Stimulated activated CD8-positive, alpha-beta memory T cell treated with anti-CD3 and anti-CD28 coated beads, Interleukin-7, amount 100 ng/mL, for 1 hour (primary cell): ENCODE measurements at regions not wholly inside any gene's neighbourhood (a gene's known extent, or its start where the extent isn't known, plus 50 kb on each side); places are given as distances from the start of the nearest gene placed in this dataset.

Experiments
- DNase-seq, 2 donors: peaks; one replicate each; pipeline ENCODE4 v3.0.0-alpha.2; 2020; ENCODE audit warnings: low read depth in 2 of 2

DNA sequence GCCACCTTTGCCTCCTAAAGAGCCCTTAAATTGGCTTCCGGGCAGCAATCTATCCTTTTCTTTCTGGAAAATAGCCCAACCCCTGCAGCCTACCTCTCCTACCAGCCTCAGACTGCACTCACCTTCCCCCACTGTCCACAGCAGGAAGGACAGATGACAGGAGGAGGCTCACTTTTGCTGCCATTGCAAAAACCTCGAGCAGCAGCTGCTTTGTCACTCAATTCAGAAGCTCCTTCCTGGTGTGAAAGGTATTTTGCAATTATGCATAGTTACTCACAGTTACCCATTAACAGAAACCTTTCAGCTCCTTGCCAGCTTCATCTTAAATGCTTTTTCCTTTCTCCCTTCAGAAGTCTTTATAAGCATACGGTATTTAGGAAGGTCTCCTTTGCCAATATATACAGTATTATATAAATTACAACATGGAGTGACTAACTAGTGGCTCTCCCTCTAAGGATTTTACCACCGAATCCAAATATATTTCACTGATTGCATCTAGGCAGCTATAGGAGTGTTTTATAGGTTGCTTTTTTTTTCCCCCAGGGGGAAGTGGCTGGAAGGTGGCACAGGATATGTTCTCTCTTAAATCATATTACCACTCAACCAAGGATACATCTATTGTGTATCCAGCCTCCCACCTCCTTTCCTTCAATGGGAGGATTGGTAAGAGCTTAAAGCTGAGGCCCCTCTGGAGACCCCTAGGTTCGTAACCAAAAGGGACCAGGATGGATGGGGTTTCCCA lies 142.1 kb upstream of the IPO9 start:
- DNase-seq: no peak

DNA sequence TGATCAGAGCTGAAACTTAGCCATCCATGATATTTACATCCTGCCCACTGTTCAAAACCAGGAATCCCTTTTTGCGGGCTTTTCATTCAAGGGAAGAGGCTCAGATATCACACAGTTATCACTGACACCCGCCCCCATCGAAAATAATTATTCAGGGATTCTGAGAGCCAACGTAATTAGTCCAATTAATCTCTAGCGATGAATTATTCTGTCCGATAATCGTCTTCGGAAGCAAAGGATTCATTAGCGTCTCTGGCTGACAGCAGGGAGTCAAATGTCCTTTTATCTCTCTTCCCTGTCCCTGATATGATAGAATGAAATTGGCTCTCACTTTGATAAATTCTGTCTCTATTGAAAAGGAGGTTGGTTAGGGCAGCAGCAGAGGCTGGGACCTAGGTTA lies 140.4 kb upstream of the IPO9 start:
- DNase-seq: no peak

DNA sequence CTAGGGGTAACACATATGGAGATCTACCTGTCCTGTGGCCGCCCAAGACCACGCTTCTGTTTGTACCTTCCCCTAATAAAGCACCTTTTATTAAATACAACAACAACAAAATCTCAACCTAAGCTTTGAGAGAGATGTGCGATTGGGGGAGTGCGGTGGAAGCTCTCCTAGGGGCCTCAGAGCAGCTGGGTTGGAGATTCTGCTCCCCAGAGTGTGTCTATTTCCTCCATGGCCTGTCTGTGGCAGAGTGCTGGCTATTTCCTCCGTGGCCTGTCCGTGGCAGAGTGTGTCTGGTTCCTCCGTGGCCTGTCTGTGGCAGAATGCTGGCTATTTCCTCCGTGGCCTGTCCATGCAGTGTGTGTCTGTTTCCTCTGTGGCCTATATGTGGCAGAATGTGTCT lies 139.3 kb upstream of the IPO9 start:
- no peak for DNase-seq

DNA sequence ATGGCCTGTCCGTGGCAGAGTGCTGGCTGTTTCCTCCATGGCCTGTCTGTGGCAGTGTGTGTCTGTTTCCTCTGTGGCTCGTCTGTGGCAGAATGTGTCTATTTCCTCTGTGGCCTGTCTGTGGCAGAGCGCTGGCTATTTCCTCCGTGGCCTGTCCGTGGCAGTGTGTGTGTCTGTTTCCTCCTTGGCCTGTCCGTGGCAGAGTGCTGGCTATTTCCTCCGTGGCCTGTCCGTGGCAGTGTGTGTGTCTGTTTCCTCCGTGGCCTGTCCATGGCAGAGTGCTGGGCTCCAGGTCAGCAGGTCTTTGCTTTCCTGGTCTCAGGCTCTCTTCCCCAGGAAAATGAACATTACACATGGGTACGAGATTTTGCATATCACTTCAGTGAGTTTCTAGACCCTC lies 138.4 kb upstream of the IPO9 start:
- no peak for DNase-seq

DNA sequence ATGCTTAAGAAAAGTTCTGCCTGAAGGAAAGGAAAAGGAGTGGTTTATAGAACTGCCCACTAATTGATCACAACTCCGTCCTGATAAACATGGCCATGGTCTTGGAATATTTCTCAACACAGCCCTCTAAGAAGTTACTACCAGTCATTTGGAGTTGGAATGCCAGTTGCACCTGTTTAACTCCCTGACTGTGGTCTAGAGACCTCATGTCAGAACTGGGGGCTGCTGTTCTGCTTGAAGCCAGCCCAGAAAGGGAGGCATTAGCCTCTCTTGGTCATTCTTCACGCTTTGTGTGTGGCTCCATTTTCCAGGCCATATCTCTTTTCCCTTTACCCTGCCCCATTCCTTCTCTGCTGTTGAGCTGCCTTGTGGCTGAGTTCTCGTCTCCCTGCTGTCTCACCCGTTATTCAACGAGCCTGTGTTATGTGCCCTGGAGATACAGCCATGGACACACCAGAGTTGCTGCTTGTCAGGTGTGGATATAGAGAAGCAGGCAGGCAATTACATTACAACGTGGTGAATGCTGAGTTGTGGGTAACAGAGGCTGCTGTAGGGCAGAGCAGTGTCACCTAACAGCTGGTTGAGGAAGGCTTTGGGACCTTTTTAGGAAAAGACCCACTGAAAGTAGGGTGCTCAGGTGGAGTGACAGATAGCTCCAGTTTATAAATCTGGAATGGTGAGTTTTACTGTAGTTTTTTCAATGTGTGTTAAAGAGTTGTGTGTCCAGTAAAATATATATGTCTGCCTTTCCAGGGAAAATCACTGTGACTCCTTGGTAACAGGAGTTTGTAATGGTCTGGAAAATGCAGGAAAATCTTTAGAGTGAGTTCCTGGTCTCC lies 137.0 kb upstream of the IPO9 start:
- DNase-seq: no peak

DNA sequence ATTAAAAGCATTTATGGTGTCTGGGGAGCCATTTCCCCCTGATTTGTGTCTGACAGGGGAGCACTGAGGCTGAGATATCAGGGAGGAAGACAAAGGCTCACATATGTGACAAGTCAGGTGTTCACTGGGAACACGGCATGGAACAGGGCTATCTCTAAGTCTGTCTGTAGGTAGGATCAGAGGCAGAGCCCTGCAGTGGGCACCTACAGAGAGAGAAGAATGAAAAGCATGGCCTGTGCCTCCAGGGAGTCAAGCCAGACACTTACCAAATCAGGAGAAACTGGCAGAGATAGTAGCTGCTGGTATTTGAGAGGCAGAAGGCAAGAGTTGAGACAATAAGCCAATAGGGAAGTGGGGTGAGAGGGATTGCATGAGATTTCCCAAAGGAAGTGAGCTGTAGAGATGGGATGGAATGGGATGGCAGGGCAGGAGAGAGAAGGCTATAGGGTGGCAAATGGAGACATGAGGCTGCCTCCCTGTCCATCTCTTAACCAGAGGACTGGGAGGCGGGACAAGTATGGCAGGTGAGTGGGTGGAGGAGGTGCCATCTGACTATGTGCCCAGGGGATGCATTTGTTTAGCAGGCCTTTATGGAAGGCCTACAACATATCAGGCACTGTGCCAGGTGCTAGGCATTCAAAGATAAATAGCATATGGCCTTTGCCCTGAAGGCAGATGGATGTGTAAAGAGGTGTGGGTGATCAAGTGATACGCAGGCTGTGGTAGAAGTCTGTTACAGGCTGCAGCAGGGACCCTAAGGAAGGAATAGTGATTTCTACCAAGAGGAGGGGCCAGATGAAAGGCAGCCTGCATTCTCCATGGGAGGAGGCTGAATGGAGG lies 136.2 kb upstream of the IPO9 start:
- DNase-seq: no peak

DNA sequence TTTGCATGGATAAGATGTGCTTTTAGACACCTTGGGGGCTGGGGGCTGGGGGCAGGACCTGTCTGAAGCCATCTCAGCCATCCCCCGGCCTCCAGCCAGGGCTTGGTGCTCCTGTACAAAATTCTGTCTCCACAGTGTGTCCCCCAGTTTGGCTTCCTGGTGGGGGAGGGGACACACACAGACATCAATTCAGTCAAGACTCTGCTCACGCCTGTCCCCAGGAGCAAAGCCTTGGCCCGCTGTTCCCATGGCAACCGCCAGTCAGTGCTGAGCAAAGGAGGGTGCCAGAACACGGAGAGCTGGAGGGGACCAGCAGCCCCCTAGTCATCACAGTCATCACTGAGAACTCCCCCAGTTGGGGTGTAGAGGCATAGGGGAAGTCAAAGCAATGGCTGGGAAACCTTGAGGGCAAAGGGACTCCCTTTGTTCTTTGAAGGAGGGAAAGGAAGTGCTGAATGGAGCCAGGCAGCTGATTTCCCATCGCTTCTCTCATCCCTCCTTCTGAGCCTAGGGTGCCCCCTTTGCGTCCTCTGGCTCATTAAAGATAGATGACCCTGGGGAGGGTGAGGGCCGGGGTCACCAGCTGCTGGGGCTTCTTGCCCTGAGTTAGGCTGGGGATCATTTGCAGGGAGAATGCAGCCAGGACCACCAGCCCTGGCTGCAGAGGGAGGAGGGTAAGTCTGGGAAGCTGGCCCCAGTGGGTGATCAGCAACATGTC lies 134.9 kb upstream of the IPO9 start:
- no peak for DNase-seq

DNA sequence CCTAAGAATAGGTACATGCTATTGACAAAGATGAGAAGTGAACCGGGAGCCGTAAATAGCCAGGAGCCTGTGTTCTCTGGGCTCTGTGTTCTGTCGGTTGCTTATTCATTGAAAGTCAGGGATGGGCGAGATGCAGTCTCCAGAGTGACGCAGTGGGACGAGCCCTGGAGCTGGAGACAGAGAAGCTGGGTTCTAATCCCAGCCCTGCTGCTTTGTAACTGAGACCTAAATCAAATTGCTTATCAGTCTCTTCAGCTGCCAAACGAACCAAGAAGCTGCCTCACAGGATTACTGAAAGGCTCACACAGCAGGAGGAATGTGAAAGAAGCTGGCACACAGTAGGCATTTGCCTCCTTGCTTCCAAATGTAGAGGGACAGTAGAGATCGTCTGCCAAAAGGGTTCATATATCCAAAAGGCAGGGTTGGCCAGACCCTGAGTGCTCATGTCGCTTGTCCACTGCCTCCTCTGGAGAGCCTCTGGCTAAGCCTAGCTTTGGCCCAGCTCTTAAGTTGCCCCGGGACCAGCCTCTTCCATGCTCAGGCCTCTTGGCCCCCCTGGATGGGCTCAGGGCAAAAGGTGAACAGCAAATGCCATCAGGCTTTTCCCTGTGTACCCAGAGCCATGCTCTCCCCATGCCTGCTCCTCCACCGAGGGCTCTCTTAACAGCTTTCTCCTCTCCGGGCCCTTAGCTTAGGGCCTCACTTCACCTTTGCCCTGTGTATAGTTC lies 134.2 kb upstream of the IPO9 start:
- no peak for DNase-seq

DNA sequence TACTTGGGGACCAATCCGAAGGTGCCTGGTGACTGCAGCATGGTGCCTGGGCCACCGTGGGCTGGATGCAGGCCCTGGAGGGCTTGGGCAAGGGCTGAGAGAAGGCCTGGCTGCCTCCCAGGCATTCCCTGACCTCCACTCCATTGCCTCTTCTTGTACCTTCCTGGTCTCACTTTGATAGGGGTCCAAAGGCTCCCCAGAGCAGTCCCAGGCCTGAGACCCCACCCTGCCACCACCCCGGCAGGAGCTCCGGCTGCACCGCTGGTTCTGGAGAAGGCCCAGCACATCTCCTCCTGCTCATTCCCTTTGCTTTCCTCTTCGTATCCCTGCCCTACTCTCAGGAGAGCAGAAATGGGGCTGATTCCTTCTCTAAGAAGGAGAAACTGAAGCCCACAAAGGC lies 133.3 kb upstream of the IPO9 start:
- no peak for DNase-seq

DNA sequence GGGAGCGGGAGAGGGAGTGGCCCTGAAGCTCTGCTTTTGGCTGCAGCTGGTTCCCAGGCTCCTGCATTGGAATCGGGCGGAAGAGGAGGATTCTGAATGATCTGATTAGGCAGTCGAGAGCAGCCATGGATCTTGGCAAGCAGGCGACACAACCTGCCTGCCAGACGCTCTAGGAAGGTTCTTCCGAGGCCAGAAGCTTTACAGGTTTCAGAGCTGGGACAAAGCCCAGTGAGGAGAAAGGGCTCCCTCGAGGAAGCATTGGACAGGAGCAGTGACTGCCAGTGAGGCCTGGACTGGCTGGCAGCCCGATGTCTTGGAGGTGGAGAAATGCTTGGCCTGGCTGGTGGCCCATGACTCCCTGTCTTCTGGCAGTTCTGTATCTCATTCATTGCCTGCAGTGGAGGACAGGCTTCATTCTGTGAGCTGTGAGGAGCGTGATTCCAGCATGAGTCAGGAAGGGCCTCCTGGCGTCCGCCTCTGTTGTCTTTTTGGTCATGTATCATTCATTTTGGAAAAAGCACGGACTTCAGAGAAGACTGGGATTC lies 132.7 kb upstream of the IPO9 start:
- DNase-seq: no peak

DNA sequence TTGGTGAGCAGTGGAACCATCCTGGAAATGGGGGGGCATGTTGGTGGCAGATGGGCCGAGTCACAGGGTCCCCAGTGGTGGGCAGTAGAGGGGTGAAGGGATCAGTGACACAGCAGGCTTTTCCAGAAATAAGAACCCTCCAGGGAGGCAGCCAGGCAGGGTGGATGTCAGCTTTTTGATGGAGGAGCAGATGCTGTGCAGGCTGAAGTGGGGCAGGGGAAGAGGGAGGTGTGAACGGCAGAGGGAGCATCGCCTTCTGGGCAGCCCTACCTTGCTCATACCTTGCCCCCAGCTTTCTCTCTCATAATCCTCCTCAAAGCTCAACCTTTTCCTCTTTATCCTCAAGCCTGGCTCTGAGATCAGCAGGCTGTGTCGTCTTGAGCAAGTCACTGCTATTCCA lies 131.8 kb upstream of the IPO9 start:
- no peak for DNase-seq

DNA sequence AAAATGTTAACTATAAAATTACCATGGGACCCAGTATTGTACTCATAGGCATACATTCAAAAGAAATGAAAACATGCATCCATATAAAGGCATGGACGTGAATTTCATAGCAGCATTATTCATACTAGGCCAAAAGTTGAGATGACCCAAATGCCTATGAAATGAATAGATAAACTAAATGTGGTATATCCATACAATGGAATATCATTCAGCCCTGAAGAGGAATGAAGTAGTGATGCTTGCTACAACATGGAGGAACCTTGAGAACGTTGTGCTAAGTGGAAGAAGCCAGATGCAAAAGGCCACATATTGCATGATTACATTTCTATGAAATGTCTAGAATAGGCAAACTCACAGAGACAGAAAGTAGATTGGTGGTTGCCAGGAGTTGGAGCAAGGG lies 127.1 kb upstream of the IPO9 start:
- no peak for DNase-seq

DNA sequence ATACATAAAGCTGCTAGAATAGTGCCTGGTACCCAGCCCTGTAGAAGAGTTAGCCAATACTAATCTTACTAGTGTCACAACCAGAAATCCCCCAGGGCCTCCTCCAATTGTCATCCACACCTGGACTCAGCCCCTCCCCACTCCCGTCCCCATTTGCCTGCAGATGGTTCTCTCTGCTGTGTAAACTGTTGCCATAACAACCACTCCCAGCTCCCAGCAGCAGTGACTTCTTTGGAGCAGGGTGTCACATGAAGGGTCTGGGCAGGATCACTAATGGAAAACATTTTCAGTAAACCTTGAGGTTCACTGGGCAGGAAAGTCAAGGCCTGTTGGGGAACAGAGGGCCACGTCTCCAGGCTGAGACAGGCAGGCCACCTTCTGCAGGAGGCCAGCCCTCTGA lies 126.0 kb upstream of the IPO9 start:
- no peak for DNase-seq

DNA sequence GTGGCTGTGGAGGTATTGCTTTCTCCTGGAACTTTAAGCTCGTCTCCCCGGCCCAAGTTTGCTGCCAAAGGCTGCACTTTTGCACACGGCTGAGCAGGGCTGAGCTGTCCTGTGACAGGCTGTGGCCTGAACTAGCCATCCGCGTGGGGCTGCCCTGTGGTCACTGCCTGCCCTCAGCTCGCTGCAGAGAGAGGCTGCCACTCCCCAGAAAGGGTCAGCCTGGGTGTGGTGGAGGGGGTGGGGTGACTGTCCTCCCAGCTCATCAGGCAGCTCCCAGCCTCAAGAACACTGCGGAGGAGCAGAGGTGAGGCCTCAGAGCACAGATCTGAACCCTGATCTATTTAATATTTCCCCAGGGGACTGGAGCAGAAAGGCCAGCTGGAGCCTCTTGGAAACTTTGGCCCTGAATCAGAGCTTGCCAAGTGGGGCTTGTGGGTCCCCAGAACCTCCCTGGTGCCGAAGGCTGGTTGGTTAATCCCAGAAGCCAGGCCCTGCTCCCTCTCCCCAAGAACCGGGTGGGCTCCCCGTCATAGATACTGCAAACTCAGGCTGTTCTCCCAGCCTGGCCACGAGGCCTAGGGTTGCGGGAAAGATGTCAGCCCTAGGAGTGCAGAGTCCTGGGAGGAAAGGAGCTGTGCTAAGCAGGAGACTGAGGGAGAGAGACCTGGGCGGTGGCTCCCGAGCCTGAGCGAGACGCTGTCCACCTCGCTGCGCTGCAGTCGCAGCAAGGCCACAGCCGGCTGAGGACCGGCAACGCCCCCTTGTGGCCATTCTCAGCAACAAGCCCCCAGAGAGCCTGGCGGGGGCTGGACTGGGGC lies 125.1 kb upstream of the IPO9 start:
- peak; percentile 29 to 37 for DNase-seq

DNA sequence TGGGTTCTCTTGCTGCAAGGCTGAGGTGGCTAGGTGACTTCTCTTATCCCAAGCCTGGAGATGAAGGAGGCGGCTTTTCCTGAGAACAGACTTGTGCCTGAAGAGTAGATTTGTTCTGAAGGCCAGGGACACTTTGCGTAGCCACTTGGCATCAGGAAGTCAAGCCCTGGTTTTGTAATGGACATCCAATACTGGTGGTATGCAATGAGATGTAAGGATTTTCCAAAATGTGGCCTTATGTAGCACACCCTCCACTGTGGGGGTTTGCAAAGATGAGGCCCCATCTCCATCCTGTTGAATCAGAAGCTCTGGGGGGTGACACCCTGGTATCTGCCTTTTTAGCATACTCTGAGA lies 124.5 kb upstream of the IPO9 start:
- DNase-seq: no peak

DNA sequence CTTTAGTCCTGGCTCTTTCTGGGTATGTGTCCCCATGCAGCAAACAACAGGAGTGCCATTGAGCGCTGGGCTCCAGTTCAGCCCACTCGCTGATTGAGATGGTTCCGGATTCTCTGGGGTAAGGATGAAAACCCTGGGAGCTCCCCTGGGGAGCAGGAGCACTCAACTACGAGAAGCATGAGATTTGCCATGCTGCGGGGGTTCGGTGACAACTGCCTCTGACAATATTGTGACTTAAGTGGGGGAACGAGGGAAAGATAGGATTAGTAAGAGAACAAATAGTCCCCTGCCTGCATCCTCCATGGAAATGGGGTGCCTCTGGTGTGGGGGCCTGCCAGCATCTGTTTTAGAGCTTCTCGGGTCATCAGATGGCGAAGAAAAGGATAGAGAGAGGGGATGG lies 123.6 kb upstream of the IPO9 start:
- no peak for DNase-seq

DNA sequence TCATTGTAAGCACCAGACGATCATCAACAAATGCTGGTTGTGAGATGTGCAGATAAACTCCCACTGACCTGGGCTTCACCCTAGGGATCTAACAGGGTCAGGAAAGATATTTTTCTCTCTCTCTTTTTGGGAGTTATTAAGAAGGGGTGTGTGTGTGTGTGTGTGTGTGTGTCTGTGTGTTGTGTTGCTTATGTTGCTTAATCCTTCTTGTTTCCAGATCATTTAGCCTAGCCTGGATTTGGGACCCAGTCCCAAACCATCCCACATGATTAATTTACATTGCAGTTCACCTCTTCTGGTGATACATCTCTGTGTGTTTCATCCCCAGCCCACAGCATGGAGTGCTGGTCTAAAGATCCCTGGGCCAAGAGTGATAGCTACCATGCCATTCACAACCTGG lies 122.8 kb upstream of the IPO9 start:
- DNase-seq: no peak

DNA sequence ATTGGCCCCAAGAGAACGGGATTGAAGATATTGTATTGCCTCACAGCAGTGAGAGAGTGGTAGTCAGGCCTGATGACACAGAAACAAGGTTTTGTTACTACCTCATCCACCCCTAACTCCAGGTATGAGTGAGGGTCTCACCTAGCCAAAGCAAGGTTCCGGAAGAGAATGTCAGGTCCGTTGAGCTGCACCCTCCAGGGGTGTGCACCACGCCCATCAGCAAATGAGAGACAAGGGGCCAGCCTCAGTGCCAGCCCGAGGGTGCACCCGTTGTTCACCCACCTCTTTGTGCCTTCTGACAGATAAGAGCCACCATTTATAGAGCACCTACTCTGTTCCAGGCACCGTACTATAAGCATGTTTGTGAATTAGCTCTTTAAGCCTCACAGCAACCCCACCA lies 121.9 kb upstream of the IPO9 start:
- DNase-seq: no peak

DNA sequence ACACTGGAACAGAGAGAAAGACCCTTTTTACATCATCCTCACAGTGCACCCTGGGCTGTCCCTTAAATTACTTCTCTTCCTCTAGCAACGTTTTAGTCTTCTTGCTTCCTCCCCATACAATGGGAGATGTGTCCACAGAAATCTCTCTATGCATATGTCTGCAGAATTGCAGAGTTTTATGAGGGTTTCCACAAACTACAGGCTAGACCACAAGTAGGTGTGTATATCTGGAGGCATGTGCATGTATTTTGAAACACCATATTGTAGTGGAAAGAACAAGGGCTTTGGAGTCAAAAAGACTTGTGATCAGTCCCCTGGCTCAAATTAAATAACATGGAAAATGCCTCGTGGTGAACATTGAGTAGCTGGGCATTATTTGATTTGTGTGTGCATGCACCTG lies 121.3 kb upstream of the IPO9 start:
- DNase-seq: no peak

DNA sequence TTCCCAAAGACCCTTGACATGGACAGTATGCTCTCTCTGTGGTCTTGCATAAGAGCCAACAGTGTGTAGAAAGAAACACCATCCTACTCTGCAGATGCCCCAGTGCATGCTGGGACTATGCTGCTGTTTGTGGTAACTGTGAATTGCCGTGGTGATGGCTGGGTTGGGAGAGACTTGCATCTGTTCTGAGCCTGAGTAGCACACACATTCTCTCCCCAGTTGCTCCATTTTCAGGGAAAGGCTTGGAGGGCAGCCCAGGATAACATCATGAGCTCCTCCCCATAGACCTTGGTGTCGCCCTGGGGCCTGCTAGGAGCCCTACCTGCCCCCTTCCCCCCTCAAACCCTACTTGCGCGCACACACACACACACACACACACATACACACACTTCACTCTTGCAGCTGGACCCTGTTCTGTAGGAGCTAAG lies 120.9 kb upstream of the IPO9 start:
- DNase-seq: no peak
